Hematopoietic multipotent progenitor cell treated with erythropoietin and hydrocortisone succinate and interleukin-3 and kit ligand, for 15 days (in vitro differentiated cells): ENCODE measurements at regions not wholly inside any gene's neighbourhood (a gene's known extent, or its start where the extent isn't known, plus 50 kb on each side); places are given as distances from the start of the nearest gene placed in this dataset.

Source experiments
- DNase-seq: peaks from one replicate; pipeline ENCODE4 v3.0.0-alpha.2; 2015; ENCODE audit warnings: low spot score

DNA sequence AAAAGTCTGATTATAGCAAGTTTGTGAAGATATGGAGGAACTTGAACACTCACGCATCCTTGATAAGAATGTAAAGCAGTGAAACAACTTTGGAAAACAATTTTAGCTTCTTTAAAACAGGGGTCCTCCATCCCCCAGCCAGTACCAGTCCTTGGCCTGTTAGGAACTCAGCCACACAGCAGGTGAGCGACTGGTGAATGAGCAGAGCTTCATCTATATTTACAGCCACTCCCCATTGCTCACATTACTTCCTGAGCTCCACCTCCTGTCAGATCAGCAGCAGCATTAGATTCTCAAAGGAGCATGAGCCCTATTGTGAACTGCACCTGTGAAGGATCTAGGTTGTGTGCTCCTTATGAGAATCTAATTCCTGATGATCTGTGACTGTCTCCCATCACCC is 530.3 kb upstream of the PRKX start:
- no peak for DNase-seq

DNA sequence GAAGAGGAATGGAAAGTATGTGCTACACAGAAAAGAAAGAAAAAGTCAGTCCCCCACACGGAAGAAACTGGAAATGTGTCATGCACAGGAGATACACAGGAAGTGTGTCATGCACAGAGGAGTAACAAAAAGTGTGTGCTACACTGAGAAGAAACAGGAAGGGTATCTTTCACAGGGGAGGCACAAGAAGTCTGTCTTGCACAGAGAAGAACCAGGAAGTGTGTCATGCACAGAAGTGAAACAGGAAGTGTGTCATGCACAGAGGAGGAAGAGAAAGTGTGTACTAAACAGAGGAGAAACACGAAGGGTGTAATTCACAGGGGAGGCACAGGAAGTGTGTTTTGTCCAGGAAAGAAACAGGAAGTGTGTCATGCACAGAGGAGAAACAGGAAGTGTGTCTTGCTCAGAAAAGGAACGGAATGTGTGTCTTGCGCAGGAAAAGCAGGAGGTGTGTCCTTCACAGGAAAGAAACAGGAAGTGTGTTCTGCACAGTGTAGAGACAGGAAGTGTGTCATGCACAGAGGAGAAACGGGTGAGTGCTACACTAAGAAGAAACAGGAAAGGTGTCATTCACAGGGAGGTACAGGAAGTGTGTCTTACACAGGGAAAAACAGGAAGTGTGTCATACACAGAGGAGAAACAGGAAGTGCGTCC is 527.2 kb upstream of the PRKX start:
- DNase-seq, result no peak

DNA sequence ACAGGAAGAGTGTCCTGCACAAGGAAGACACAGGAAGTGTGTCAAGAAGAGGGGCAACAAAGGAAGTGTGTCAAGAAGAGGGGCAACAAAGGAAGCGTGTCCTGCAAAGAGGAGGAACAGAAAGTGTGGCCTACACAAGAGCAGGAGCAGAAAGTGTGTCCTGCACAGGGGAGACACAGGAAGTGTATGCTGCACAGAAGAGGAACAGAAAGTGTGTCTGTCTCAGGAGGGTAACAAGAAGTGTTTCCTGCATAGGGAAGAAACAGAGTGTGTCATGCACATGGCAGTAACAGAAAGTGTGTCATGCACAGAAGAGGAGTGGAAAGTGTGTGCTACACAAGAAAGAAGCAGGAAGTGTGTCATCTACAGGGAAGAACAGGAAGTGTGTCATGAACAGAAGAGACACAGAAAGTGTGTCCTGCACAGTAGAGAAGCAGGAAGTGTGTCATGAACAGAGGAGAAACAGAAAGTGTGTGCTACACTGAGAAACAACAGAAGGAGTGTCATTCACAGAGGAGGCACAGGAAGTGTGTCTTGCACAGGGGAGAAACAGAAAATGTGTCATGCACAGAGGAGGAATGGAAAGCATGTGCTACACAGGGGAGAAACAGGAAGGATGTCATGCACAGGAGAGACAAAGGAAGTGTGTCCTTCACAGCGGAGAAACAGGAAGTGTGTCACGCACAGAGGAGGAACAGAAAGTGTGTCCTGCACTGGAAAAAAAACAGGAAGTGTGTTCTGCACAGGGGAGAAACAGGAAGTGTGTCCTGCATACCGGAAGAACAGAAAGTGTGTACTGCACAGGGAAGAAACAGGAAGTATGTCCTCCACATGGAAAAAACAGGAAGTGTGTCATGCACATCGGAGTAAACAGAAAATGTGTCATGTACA is 526.4 kb upstream of the PRKX start:
- DNase-seq, result no peak

DNA sequence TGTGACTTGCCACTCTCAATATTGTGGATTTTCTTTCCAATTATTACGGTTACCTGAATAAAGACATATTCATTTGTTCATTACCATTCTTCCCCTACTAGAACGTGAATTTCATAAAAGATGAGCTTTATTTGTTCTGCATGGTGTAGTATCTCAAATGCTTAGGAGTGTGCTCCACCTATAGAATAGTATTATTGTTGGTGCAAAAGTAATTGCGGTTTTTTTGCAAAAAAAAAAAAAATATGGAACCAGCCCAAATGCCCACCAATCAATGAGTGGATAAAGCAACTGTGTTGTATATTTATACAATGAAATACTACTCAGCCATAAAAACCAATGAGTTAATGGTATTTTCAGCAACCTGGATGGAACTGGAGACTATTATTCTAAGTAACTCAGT is 525.5 kb upstream of the PRKX start:
- no peak for DNase-seq

DNA sequence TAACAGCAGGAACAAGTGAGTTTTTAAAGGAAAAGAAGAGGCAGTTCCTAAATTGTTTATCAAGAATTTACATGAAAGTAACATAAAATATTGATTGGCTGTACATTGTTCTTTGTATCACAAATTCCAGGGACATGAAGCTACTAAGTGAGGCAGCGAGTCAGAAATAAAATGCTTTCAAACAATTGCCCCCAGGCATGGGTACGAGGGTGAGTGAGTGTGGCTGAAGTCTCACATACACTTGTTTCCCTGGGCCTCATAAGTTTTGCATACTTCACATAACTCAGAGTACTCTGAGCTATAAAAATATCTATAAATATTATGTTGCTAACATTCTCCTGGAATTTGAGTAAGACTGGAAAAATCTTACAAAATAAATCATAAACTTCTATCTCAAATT is 511.6 kb upstream of the PRKX start:
- DNase-seq, result no peak

DNA sequence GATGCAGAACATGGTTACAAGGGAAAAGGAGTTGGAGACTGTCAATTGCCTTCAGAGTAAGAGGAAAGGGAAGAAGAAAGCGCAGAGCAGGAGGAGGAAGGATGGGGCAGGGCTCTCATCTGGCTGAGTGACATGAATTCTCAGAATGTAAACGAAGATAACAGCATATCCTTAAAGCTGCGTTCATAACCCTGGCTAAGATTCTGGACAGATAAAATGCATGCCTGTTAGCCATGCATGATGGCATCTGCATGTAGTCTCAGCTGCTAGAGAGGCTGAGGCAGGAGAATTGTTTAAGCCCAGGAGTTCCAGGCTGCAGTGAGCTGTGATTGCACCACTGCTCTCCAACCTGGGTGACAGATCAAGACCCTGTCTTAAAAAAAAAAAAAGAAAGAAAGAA is 493.5 kb upstream of the PRKX start:
- no peak for DNase-seq

DNA sequence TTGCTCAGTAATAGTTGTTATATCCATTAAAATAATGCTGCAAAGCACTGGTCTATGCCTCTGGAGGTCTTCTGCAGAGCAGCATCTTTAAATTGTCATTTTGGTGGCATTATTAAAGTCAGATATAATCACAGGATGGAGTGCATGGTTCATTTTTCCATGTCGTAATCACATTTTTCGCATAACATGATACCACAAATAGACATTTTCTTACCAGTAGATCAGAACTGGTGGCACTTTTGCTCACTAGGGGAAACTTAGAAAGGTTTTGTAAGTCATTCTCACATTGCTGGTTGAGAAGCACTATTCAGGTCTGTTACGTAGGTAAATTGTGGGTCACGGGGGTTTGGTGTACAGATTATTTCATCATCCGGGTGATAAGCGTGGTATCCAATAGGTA is 484.5 kb upstream of the PRKX start:
- DNase-seq, result no peak

DNA sequence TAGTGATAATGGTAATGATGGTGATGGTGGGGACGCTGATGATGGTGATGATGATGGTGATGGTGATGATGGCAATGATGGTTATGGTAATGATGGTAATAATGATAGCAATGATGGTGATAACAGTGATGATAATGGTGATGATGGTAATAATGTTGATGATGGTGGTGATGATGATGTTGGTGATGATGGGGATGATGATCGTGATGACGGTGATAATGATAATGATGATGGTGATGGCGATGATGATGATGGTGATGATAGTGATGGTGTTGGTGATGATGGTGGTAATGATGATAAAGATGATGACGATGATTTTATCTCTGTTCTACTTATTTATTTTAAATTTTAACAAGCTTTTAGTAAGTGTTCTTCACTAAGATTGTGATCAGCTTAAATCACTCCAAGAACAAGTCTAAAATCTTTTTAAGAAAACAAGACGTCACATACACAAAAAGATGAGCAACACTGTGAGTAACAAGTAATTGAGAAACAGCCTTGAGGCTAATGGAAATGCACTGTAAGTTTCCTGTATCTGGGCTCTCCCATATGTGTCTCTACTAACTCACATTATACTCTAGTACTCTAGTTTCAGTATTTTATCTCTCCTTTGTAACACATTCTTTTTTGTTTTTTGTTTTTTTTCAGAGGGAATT is 480.2 kb upstream of the PRKX start:
- DNase-seq, result no peak

DNA sequence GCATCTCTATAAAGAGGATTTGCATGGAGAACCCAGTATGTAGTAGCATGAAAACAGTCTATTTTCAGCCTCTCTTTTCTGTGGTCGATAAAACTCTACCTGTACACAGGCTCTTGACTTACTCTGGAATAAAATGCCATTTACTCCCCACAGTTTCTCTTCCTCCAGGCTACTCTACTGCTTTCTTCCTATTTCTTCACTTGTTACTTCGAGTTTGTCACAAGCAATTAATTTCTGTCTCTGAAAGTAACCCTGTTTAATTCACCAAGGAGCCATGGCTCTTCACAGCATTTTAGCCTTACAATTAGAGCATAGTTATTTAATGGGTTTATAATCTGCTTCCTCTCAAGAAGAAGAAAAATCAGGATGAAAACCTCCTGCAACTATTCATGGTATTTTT is 472.9 kb upstream of the PRKX start:
- DNase-seq, result no peak

DNA sequence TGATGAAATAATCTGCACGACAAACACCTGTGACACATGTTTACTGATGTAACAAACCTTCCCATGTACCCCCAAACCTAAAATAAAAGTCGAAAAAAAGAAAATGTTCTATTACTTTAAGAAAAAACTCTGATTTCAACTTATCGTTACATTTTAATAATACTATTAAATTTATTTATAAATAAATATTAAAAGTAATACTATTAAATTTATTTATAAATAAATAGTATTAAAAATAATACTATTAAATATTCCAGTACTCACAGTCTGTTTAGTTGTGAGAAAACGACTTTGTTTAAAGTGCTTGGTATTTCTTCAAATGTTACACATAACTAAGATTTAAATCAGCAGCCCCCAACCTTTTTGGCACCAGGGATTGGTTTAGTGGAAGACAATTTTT is 471.6 kb upstream of the PRKX start:
- DNase-seq, result no peak

DNA sequence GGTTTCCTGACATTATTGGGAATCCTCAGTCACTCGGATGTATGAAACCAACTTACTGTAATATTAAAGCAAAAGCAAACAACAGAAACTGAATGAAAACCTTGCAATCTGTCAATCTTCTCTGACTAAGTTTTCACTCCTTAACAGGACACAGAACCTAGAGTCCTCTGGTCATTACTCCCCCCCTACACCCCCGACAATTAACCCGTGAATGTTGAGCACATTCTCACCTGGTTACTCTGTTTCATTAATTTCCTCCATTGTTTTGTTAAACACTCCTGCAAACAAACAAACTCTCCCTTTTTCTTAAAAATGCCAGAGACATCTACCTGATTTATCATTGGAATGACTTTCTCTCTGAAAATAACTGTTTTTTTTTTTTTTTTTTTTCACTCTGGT is 469.0 kb upstream of the PRKX start:
- DNase-seq, result no peak

DNA sequence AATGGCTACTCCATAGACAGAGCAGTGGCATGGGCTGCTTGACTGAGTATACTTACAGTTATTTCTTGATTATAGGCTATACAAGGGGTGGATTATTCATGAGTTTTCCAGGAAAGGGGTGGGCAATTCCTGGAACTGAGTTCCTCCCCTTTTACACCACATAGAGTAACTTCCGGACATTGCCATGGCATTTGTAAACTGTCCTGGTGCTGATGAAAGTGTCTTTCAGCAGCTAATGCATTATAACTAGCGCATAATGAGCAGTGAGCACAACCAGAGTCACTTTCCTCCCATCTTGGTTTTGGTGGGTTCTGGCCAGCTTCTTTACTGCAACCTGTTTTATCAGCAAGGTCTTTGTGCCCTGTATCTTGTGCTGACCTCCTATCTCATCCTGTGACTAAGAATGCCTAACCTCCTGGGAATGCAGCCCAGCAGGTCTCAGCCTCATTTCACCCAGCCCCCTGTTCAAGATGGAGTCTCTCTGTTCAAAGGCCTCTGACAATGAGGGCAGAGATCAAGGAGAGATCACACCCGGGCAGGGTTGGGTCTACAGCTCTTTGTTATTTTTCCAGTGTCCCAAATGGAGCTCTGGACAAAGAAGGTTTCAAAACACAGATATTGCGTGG is 468.4 kb upstream of the PRKX start:
- DNase-seq, result no peak

DNA sequence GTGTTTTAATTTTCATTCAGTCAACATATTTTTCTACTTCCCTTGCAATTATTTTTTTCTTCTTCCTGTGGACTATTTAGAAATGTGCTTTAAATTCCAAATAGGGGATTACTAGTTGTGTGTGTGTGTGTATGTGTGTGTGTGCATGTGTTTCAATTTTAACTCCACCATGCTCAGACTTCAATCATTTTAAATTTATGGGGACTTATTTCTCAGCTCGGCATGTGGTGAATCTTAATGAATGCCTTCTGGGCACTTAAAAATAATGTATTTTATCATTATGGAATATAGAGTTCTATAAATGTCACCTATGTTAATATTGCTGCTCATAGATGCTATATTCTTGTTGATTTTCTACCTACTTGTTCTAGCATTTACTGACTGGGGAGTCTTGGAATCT is 465.6 kb upstream of the PRKX start:
- DNase-seq, result no peak

DNA sequence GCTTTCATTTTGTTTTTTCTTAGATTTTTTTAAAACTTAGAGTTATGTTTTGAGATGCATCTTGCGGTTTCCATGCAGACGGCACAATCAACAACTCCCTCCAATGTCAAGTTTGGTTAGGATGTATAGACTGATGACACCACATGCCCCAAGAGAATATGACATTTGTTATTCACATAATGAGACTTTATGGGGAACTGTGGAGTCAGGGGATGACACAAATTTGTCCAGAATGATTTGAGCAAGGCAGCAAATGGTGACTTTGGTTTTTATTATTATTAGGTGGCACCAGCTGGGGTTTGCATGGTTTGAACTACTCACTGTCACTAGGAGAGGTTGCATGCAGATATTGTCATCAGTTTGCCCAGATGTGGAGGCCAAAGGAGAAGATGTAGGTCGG is 461.8 kb upstream of the PRKX start:
- DNase-seq, result no peak

DNA sequence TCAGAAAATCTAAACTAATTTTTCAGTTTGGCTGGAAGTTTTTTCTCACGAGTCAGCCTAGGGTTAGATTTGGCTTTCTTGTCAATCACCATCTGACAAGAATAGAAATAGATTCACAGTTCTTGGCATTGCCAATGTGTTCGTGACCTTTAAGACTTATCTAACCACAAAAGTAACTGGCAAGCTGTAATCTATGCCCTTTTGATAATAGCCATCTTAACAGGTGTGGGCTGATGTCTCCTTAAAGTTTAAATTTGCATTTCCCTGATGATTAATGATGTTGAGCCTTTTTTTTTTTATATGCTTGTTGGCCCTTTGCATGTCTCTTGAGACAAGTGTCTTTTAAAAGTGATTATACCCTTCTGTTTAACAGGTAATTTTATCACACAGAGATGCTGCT is 460.3 kb upstream of the PRKX start:
- DNase-seq, result no peak

DNA sequence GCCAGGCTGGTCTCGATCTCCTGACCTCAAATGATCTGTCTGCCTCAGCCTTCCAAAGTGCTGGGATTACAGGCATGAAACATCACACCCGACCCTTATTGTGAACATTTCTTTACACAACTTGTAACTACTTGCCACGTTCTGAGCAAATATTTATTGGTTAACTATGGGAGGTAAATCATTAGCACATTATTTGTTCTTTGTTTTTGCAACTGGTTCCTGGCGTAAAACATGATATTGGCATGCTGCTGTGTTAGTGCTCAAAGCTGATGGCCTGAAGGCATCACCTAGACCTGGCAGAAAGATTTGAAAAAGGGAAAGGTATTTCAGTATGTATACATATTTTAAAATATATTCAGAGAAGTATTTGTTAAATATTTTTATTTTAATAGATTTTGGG is 438.3 kb upstream of the PRKX start:
- DNase-seq, result no peak

DNA sequence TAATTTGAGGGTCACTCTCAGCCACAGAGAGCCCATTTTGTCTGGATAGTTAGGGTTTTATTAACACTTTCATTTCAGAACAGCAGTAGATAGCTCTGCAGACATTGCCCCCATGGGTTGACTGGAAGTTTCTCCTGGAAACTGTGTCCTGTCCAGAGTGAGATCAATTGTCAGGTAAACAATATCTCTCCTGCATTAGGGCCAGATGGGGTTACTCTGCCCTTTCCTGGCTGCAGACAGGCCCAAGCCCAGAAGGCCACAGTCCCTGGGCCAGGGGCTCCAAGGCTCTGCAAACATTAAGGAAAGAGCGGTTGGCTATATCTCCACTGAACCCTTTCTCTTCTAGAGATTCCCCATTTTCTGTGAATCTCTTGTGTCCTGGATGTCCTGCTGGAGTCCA is 436.8 kb upstream of the PRKX start:
- DNase-seq, result no peak

DNA sequence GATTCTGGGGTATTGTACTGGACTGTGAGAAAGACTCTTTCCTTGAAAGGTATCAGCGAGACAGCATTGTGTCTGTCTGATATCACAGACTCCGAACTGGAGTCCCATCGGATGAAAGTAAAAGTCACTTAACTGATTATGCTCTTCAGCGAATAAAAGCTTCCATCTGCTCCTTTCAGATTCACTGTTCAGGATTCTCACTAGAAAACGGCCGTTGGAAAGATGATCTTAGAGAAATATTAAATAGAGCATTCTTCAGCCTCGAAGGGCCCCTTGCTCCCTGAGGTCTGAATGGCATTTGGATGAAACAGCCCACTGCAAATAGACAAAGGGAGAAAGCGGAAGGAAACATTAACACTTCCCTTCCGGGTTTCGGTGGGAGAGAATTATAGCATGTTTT is 416.2 kb upstream of the PRKX start:
- no peak for DNase-seq

DNA sequence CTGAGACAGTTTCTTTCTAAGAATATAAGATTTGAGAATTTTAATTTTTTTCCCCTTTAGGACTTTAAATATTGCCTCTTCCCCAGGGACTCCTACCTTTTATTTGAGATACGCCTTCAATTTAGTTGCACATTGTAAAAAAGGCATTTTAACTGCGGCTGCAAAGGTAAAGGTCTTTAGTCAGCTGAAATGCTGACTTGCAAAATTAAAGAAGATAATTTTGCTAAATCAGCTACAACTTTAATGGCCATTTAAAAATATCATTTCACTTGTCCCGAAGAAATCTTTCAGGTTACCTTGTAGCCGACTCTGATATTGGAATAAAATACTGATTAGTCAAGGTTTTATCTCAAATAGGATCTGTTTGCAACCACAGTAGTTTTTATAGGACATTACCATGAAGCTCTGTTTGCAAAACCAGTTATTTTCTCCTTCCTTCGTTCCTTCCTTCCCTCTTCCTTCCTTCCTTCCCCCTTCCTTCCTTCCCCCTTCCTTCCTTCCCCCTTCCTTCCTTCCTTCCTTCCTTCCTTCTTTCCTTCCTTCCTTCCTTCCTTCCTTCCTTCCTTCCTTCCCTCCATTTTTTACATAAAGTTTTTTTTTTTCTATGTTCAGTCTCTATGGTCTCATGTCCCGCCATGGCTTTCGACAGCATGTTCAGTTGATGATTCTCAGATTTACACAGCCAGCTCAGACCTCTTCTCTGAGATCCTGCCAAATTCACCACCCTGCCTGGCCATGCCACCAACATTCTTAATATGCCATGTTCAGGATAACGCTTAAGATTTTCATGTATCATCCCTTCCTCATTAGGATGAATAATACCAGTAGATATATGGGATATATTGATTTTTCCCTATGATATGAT is 405.4 kb upstream of the PRKX start:
- no peak for DNase-seq

DNA sequence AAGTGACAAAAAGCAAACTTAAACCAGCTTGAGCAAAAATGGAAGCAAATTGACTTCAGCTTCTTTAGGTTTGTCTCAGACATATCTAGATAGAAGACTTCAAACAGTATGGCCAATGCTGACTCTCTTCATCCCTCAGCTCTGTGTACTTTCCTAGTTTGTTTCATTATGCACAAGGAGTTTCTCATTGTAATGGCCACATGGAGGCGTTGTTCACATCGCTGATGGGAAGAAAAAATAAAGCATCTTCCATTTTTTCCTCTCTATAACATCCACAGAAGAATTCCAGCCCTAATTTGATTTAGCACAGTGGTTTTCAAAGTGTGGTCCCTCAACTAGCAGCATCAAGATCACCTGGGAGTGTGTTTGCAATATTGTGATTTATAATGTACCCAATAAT is 397.5 kb upstream of the PRKX start:
- DNase-seq, result no peak

DNA sequence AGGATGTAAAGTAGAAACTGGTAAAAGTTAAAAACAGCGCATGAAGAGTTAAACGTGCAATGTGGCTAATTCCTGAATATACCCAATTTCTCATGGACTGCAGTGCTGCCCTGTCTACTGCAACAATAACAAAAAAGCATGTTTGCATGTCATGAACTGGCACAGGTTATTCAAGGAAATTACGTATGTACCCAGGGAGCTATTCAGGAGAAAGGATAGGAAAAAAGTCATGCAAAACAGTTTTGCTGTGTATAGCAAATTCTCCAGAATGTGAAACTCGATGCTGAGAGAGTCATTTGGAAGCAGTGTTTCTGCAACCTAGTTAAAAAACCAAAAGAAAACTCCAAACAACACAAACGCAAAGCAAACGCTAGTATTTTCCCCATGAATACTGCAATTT is 381.5 kb upstream of the PRKX start:
- DNase-seq, result no peak
